ENCODE measurements at regions not wholly inside any gene's neighbourhood (a gene's known extent, or its start where the extent isn't known, plus 50 kb on each side); places are given as distances from the start of the nearest gene placed in this dataset.

DNA sequence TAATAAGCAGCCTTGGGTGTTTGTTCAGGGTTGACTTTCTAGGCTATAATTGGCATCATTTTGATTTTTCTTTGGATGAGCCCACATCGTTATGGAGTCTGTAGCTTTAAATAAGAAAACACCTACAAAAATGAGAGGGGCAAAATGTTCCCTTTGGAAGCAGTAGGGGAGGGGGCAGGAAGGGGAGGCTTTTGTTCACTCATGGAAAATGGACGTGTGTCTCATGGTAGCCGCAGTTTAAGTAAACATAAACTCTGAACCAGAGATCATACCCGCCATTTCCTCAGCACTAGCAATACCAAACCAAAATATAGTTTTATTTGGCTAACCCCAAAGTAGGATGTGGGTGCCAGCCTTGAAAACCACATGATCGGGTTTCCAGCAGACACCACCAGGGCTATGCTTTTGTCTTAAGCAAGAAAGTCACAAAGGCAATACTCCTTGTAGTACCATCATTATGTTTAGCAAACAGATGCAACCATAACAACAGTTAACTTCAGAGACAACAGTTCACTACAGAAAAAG lies 572.5 kb upstream of the JAG1 start:
- ATAC-seq (no peak), DNase-seq (no peak)
- Histone ChIP-seq H3K4me3 (no peak overlapping the region), H3K9me3 (no peaks in the 10 kb centered on the region), H3K36me3 (no peaks in the 10 kb centered on the region), H3K4me1 (no peaks in the 10 kb centered on the region), H3K27ac (no peak overlapping the region), H3K27me3 (ENCODE audit: low read depth) (no peaks in the 10 kb centered on the region)
- intact Hi-C loops (cut with DNase I): no loop called here
- TF ChIP-seq CTCF (IDR thresholded peaks at IDR 0.05): no peak

GRCh38 chr20:11247046-11248010 lies 573.5 kb upstream of the JAG1 start:
- H3K4me1 ChIP-seq: no peaks in the 10 kb centered on the region
- no peak for TF ChIP-seq CTCF (IDR thresholded peaks at IDR 0.05)
- no peaks in the 10 kb centered on the region for H3K36me3 ChIP-seq
- ATAC-seq: no peak
- no peaks in the 10 kb centered on the region for H3K9me3 ChIP-seq
- intact Hi-C loops (cut with DNase I): no loop called here
- no peaks in the 10 kb centered on the region for H3K27me3 ChIP-seq (ENCODE audit: low read depth)
- DNase-seq: no peak
- no peak overlapping the region for H3K27ac ChIP-seq
- no peak overlapping the region for H3K4me3 ChIP-seq

- Histone ChIP-seq H3K27ac (no peak overlapping the region), H3K36me3 (no peaks in the 10 kb centered on the region), H3K4me1 (no peaks in the 10 kb centered on the region), H3K4me3 (no peak overlapping the region), H3K27me3 (ENCODE audit: low read depth) (no peaks in the 10 kb centered on the region), H3K9me3 (no peaks in the 10 kb centered on the region)
- intact Hi-C loops (cut with DNase I): no loop called here
- no peak for TF ChIP-seq CTCF (IDR thresholded peaks at IDR 0.05)
- DNase-seq: no peak
- ATAC-seq: no peak
These were observed 574.2 kb upstream of the JAG1 start for GRCh38 chr20:11248011-11248409.

- ATAC-seq (no peak), DNase-seq (no peak)
- Histone ChIP-seq H3K27ac (no peak overlapping the region), H3K27me3 (ENCODE audit: low read depth) (no peaks in the 10 kb centered on the region), H3K4me1 (no peaks in the 10 kb centered on the region), H3K9me3 (no peaks in the 10 kb centered on the region), H3K4me3 (no peak overlapping the region), H3K36me3 (no peaks in the 10 kb centered on the region)
- TF ChIP-seq CTCF (IDR thresholded peaks at IDR 0.05): no peak
- intact Hi-C loops (cut with DNase I): no loop called here
These were observed 575.2 kb upstream of the JAG1 start for GRCh38 chr20:11248687-11249638.

GRCh38 chr20:11249683-11250082 lies 575.9 kb upstream of the JAG1 start:
- Histone ChIP-seq H3K27ac (no peak overlapping the region), H3K36me3 (no peaks in the 10 kb centered on the region), H3K9me3 (peaks cover 6% of the 10 kb centered on the region), H3K4me3 (no peak overlapping the region), H3K4me1 (no peaks in the 10 kb centered on the region), H3K27me3 (ENCODE audit: low read depth) (no peaks in the 10 kb centered on the region)
- intact Hi-C loops (cut with DNase I): no loop called here
- DNase-seq: no peak
- no peak for TF ChIP-seq CTCF (IDR thresholded peaks at IDR 0.05)
- no peak for ATAC-seq
